T-cell (primary cell): ENCODE measurements at regions not wholly inside any gene's neighbourhood (a gene's known extent, or its start where the extent isn't known, plus 50 kb on each side); places are given as distances from the start of the nearest gene placed in this dataset.

Source experiments
- ATAC-seq, 4 experiments: fragments of 200-7000 bp in 3 of 4; fragments of 150-1000 bp in 1 of 4; cut with Tn5 transposase; replicated peaks in 1 of 4; 1 replicate in 3 of 4; 2 replicates in 1 of 4; pipeline ENCODE4 v1.10.0; 2021; ENCODE audit warnings: moderate library complexity in 3 of 4, mild to moderate bottlenecking in 2 of 4, moderate number of reproducible peaks in 1 of 4
- CTCF ChIA-PET, 2 donors: fragments of 300-600 bp; sonication (Branson Sonifier 250); formaldehyde crosslinking; loops; one replicate each; lab custom pipeline; 2022; ENCODE audit warnings: antibody characterized with exemption in 2 of 2; lab: Charles Lee
- POLR2A ChIA-PET, 2 donors: fragments of 300-600 bp; sonication (Branson Sonifier 250); formaldehyde crosslinking; loops; one replicate each; lab custom pipeline; 2022; ENCODE audit warnings: antibody characterized with exemption in 2 of 2; lab: Charles Lee
- DNase-seq, 35 experiments: peaks; one replicate each; pipeline versions ENCODE4 v3.0.0 to v3.0.0-alpha.2; 2013 to 2023
- H3K27ac ChIP-seq: one replicate; pipeline ENCODE4 v1.5.1; 2013; ENCODE audit warnings: low read length
- H3K27me3 ChIP-seq, 2 experiments: replicated peaks in 1 of 2; 1 replicate in 1 of 2; 2 replicates in 1 of 2; pipeline versions ENCODE4 v1.6.1 to v1.7.0; 2013; ENCODE audit warnings: low read length in 1 of 2, mixed read lengths in 1 of 2; ENCODE audit not compliant: control insufficient read depth in 2 of 2, insufficient read depth in 2 of 2; ENCODE audit errors: extremely low read depth in 1 of 2
- H3K36me3 ChIP-seq, 2 donors: 1 replicate in 1 of 2; 2 replicates in 1 of 2; pipeline versions ENCODE4 v1.6.1 to v1.7.0; 2013; ENCODE audit warnings: low read length in 1 of 2; ENCODE audit not compliant: control insufficient read depth in 2 of 2, insufficient read depth in 1 of 2; ENCODE audit errors: extremely low read depth in 1 of 2
- H3K4me1 ChIP-seq, 2 experiments: 1 replicate in 1 of 2; 2 replicates in 1 of 2; pipeline versions ENCODE4 v1.6.1 to v1.7.0; 2013; ENCODE audit warnings: low read length in 2 of 2, mixed read lengths in 1 of 2; ENCODE audit not compliant: insufficient read depth in 2 of 2, control insufficient read depth in 1 of 2; ENCODE audit errors: extremely low read depth in 1 of 2
- H3K4me3 ChIP-seq, 2 donors: 1 replicate in 1 of 2; 2 replicates in 1 of 2; pipeline versions ENCODE4 v1.5.1 to v1.7.0; 2013; ENCODE audit warnings: mild to moderate bottlenecking in 2 of 2, low read length in 1 of 2, moderate library complexity in 1 of 2; ENCODE audit not compliant: control insufficient read depth in 1 of 2; ENCODE audit errors: extremely low read depth in 1 of 2
- H3K9me3 ChIP-seq: 2 replicates; pipeline ENCODE4 v1.7.0; 2013
- H3K27ac Mint-ChIP-seq, 2 donors: one replicate each; pipeline ENCODE4 v1.8.0; 2020 to 2021; ENCODE audit warnings: mild to moderate bottlenecking in 2 of 2, mixed read lengths in 2 of 2
- H3K27me3 Mint-ChIP-seq, 2 donors: one replicate each; pipeline ENCODE4 v1.8.0; 2021 to 2022; ENCODE audit warnings: mixed read lengths in 2 of 2
- H3K36me3 Mint-ChIP-seq: one replicate; pipeline ENCODE4 v1.8.0; 2021; ENCODE audit warnings: mixed read lengths
- H3K4me1 Mint-ChIP-seq, 3 donors: one replicate each; pipeline ENCODE4 v1.8.0; 2020 to 2022; ENCODE audit warnings: mixed read lengths in 3 of 3, mild to moderate bottlenecking in 1 of 3
- H3K4me3 Mint-ChIP-seq, 3 donors: one replicate each; pipeline ENCODE4 v1.8.0; 2020 to 2022; ENCODE audit warnings: mild to moderate bottlenecking in 3 of 3, mixed read lengths in 3 of 3, moderate library complexity in 3 of 3
- H3K9me3 Mint-ChIP-seq, 3 donors: one replicate each; pipeline ENCODE4 v1.8.0; 2020 to 2022; ENCODE audit warnings: mixed read lengths in 3 of 3
- WGBS: methylation state at CpG from one replicate; pipeline ENCODE4 v1.1.5; 2013; ENCODE audit warnings: missing lambda C conversion rate; ENCODE audit not compliant: insufficient coverage; 5-methylcytosine and 5-hydroxymethylcytosine counted together

GRCh38 chr4:27711041-27711440, 850.4 kb downstream of the STIM2 start:
- Mint-ChIP-seq H3K4me3 (no peak overlapping the region), H3K4me1 (no peaks in the 10 kb centered on the region), H3K27ac (no peak overlapping the region), H3K9me3 (peaks cover 3 to 5% (median 4%) of the 10 kb centered on the region in 3 donors), H3K27me3 (no peaks in the 10 kb centered on the region), H3K36me3 (no peaks in the 10 kb centered on the region)
- Histone ChIP-seq H3K4me1 (no peaks in the 10 kb centered on the region), H3K9me3 (no peaks in the 10 kb centered on the region), H3K4me3 (no peak overlapping the region), H3K36me3 (no peaks in the 10 kb centered on the region), H3K27ac (no peak overlapping the region), H3K27me3 (no peaks in the 10 kb centered on the region)
- no peak for ATAC-seq
- no CpG with 5 or more reads among the region's 3 CpGs for WGBS
- ChIA-PET CTCF (interaction anchor here in 1 of 2 donors (1.0 kb wide), 1 partner anchor 13 kb away, joined by 4 read pairs; no protein-coding TSS in a partner anchor), POLR2A (no interaction called here)
- no peak for DNase-seq

GRCh38 chr4:27714073-27714472, 853.4 kb downstream of the STIM2 start:
- H3K27me3 ChIP-seq = no peaks in the 10 kb centered on the region
- H3K4me3 ChIP-seq = no peak overlapping the region
- H3K9me3 ChIP-seq = no peaks in the 10 kb centered on the region
- no peak for DNase-seq
- ChIA-PET POLR2A (no interaction called here), CTCF (no interaction called here)
- H3K27ac ChIP-seq = no peak overlapping the region
- Mint-ChIP-seq H3K9me3 (peaks cover 3 to 5% (median 4%) of the 10 kb centered on the region in 3 donors), H3K4me1 (no peaks in the 10 kb centered on the region), H3K27ac (no peak overlapping the region), H3K27me3 (no peaks in the 10 kb centered on the region), H3K36me3 (no peaks in the 10 kb centered on the region), H3K4me3 (no peak overlapping the region)
- no CpG with 5 or more reads among the region's 1 CpG for WGBS
- ATAC-seq = no peak
- no peaks in the 10 kb centered on the region for H3K4me1 ChIP-seq
- H3K36me3 ChIP-seq = no peaks in the 10 kb centered on the region

- POLR2A ChIA-PET = no interaction called here
- WGBS = 73% methylated on average over 1 of the region's 3 CpGs
- CTCF ChIA-PET = no interaction called here
Observed at GRCh38 chr4:27716693-27717430, 856.2 kb downstream of the STIM2 start.

DNA sequence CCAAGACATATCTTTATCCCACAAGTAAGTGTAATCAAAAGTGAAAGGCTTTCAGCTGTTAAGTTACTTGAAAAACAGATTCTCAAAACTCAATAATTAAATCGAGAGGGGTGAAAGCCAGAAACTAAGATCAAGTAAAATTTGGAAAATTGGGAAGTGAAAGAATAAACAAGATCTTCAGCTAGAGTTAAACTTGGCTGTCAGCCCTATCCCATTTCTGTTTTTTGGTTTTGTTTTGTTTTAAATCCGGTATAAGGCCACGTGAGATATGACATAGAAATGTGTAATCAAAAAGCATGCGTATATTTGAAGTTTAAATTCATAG, 856.8 kb downstream of the STIM2 start:
- CTCF ChIA-PET = no interaction called here
- no peaks in the 10 kb centered on the region for H3K36me3 Mint-ChIP-seq

More at GRCh38 chr4:27716693-27717430, 856.2 kb downstream of the STIM2 start:
- Histone ChIP-seq H3K9me3 (no peaks in the 10 kb centered on the region), H3K27ac (no peak overlapping the region), H3K4me3 (no peak overlapping the region), H3K36me3 (no peaks in the 10 kb centered on the region), H3K4me1 (no peaks in the 10 kb centered on the region), H3K27me3 (no peaks in the 10 kb centered on the region)
- Mint-ChIP-seq H3K4me3 (no peak overlapping the region), H3K36me3 (no peaks in the 10 kb centered on the region), H3K4me1 (no peaks in the 10 kb centered on the region), H3K27me3 (no peaks in the 10 kb centered on the region), H3K27ac (no peak overlapping the region), H3K9me3 (peaks cover 5 to 8% (median 5%) of the 10 kb centered on the region in 3 donors)
- DNase-seq (no peak), ATAC-seq (no peak)

GRCh38 chr4:27720010-27720766, 859.5 kb downstream of the STIM2 start:
- Mint-ChIP-seq H3K4me1 (no peaks in the 10 kb centered on the region), H3K27me3 (no peaks in the 10 kb centered on the region), H3K27ac (no peak overlapping the region), H3K4me3 (no peak overlapping the region), H3K36me3 (no peaks in the 10 kb centered on the region), H3K9me3 (peaks cover 5 to 10% (median 8%) of the 10 kb centered on the region in 3 donors)
- 57% methylated on average over 1 of the region's 4 CpGs for WGBS
- no peak overlapping the region for H3K4me3 ChIP-seq
- DNase-seq = no peak
- H3K27ac ChIP-seq = no peak overlapping the region
- no peaks in the 10 kb centered on the region for H3K4me1 ChIP-seq
- no peaks in the 10 kb centered on the region for H3K36me3 ChIP-seq
- no peaks in the 10 kb centered on the region for H3K27me3 ChIP-seq
- CTCF ChIA-PET = interaction anchor here in 1 of 2 donors (0.6 kb wide), 1 partner anchor 679 kb away, joined by 4 read pairs; no protein-coding TSS in a partner anchor
- POLR2A ChIA-PET = no interaction called here
- H3K9me3 ChIP-seq = no peaks in the 10 kb centered on the region
- ATAC-seq = no peak

More for the DNA sequence above, 856.8 kb downstream of the STIM2 start:
- DNase-seq = no peak
- Mint-ChIP-seq H3K4me3 (no peak overlapping the region), H3K4me1 (no peaks in the 10 kb centered on the region), H3K27ac (no peak overlapping the region), H3K27me3 (no peaks in the 10 kb centered on the region), H3K9me3 (peaks cover 5 to 8% (median 5%) of the 10 kb centered on the region in 3 donors)
- WGBS = 67% methylated on average over 3 of the region's 4 CpGs
- H3K4me1 ChIP-seq = no peaks in the 10 kb centered on the region
- H3K27me3 ChIP-seq = no peaks in the 10 kb centered on the region
- H3K27ac ChIP-seq = no peak overlapping the region
- ATAC-seq = no peak
- POLR2A ChIA-PET = no interaction called here
- H3K36me3 ChIP-seq = no peaks in the 10 kb centered on the region
- no peaks in the 10 kb centered on the region for H3K9me3 ChIP-seq
- H3K4me3 ChIP-seq = no peak overlapping the region

GRCh38 chr4:27721193-27721592, 860.6 kb downstream of the STIM2 start:
- CTCF ChIA-PET = no interaction called here

More at GRCh38 chr4:27721193-27721592, 860.6 kb downstream of the STIM2 start:
- POLR2A ChIA-PET = no interaction called here
- Mint-ChIP-seq H3K36me3 (no peaks in the 10 kb centered on the region), H3K4me1 (no peaks in the 10 kb centered on the region), H3K9me3 (peaks cover 4 to 10% (median 8%) of the 10 kb centered on the region in 3 donors), H3K4me3 (no peak overlapping the region), H3K27me3 (no peaks in the 10 kb centered on the region), H3K27ac (no peak overlapping the region)
- ATAC-seq (no peak), DNase-seq (no peak)
- Histone ChIP-seq H3K36me3 (no peaks in the 10 kb centered on the region), H3K4me3 (no peak overlapping the region), H3K27ac (no peak overlapping the region), H3K27me3 (no peaks in the 10 kb centered on the region), H3K4me1 (no peaks in the 10 kb centered on the region), H3K9me3 (no peaks in the 10 kb centered on the region)
- 71% methylated on average over 8 of the region's 8 CpGs for whole genome bisulfite sequencing
